Fibroblast of mammary gland (primary cell): ENCODE measurements at regions not wholly inside any gene's neighbourhood (a gene's known extent, or its start where the extent isn't known, plus 50 kb on each side); places are given as distances from the start of the nearest gene placed in this dataset.

Experiments used
- DNase-seq: peaks from one replicate; pipeline ENCODE4 v3.0.0-alpha.2; 2010; ENCODE audit warnings: low read depth
- H3K4me3 ChIP-seq: 2 replicates; pipeline ENCODE4 v1.5.1; 2011; ENCODE audit warnings: low read depth, mild to moderate bottlenecking, low read length, moderate library complexity; ENCODE audit not compliant: control insufficient read depth
- TF ChIP-seq, protein P1 (sequence below): conservative IDR thresholded peaks from 2 replicates; pipeline ENCODE4 v1.5.1; 2011; ENCODE audit warnings: low read depth, low read length, inconsistent platforms; ENCODE audit not compliant: control insufficient read depth, insufficient read depth

DNA sequence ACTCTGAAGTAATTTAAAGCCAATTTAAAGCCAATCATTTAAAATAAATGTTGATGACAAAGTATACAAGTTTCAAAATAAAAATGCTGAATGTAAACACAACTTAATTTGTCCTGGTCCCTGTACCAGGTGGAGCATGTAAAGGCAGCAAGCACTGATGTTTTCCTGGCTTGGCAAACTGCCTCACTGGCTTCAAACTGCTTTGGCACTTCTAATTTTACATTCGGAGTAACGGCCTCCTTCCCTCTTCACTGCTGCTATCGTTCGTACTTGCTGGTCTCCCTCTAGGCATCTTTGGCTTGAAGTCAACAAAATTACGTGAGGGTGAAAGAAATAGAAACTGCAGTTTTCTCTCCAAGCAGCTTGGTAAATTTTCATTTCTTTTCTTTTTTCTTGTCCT lies 287.9 kb downstream of the LTN1 start:
- DNase-seq: no peak
- no peak overlapping the region for H3K4me3 ChIP-seq
- TF ChIP-seq, protein P1, sequence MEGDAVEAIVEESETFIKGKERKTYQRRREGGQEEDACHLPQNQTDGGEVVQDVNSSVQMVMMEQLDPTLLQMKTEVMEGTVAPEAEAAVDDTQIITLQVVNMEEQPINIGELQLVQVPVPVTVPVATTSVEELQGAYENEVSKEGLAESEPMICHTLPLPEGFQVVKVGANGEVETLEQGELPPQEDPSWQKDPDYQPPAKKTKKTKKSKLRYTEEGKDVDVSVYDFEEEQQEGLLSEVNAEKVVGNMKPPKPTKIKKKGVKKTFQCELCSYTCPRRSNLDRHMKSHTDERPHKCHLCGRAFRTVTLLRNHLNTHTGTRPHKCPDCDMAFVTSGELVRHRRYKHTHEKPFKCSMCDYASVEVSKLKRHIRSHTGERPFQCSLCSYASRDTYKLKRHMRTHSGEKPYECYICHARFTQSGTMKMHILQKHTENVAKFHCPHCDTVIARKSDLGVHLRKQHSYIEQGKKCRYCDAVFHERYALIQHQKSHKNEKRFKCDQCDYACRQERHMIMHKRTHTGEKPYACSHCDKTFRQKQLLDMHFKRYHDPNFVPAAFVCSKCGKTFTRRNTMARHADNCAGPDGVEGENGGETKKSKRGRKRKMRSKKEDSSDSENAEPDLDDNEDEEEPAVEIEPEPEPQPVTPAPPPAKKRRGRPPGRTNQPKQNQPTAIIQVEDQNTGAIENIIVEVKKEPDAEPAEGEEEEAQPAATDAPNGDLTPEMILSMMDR: no peak

DNA sequence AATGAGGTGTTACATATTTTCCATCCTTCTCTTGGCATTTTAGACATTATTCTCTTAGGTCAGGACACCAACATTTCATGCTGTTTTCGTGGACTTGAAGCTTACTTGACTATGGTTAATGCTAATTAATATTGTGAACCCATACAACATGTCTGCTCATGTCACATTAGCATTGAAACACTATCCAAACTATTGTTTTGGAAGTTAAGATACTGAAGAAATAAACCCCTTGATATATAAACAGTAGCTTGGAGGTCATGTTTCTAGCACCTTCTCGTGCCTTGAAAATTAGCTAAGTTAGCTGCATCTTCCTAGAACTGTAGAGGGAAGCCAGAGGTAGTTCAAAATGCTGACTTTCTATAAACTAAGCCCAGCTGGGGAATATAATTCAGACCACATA lies 288.8 kb downstream of the LTN1 start:
- DNase-seq: no peak

DNA sequence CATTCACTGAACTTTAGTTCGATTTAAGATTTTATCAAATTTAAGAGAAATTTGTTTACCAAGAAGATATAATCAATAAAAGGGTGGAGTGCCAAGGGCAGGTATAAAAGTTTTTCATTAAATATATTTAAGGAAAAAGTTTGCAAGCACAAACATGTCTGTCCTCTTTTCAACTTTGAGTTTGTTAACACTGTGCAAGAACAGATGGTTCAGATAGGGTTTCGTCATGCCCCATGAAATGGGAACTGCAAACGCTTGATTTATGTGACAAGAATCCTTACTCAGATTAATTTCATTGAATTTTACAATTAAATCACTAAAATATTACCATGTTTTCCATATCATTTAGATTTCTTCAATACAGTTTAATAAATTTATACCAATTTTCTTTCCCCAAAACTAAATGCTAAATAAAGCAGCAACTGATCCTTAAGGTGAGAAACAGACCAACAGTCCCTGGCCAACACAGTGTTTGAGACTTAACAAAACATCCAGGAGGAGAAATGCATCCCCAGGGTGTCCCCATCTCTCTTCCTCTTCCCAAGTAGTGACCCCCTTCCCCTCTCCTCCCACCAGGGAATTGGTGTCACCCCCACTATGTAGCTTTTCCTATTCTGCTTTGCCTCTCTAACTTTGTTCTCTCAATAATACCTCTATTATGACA lies 292.9 kb downstream of the LTN1 start:
- TF ChIP-seq, protein P1: no peak
- DNase-seq: peak; percentile 34
- no peak overlapping the region for H3K4me3 ChIP-seq

More for the DNA sequence above, 288.8 kb downstream of the LTN1 start:
- no peak overlapping the region for H3K4me3 ChIP-seq
- TF ChIP-seq, protein P1: no peak

DNA sequence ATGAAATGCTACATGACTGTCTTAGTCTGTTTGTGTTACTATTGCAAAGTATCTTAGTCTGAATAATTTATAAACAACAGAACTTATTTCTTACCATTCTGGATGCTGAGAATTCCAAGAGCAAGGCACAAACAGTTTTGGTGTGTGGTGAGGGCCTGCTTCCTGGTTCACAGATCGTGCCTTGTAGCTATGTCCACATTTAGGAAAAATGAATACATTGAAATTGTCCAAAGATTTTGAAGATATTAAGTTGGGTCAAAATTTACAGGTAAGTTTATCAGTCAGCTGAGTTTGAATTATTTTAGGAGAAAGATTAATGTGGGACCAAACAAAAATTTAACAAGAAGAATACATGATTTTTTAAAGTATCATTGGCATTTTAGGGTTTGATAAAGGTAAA lies 293.5 kb downstream of the LTN1 start:
- TF ChIP-seq, protein P1: no peak
- H3K4me3 ChIP-seq: no peak overlapping the region
- DNase-seq: no peak

DNA sequence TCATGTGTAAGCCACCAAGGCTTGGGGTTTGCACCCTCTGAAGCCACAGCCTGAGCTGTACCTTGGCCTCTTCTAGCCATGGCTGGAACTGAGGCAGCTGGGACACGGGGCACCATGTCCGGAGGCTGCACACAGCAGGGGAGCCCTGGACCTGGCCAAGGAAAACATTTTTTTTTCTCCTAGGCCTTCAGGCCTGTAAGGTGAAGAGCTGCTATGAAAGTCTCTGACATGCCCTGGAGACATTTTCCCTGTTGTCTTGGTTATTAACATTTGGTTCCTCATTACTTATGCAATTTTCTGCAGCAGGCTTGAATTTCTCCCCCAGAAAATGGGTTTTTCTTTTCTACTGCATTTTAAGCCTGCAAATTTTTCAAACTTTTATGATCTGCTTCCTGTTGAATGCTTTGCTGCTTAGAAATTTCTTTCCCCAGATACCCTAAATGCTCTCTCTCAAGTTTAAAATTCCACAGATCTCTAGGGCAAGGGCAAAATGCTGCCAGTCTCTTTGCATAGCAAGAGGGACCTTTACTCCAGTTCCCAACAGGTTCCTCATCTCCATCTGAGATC lies 295.8 kb downstream of the LTN1 start:
- DNase-seq: no peak
- H3K4me3 ChIP-seq: no peak overlapping the region
- TF ChIP-seq, protein P1: no peak

DNA sequence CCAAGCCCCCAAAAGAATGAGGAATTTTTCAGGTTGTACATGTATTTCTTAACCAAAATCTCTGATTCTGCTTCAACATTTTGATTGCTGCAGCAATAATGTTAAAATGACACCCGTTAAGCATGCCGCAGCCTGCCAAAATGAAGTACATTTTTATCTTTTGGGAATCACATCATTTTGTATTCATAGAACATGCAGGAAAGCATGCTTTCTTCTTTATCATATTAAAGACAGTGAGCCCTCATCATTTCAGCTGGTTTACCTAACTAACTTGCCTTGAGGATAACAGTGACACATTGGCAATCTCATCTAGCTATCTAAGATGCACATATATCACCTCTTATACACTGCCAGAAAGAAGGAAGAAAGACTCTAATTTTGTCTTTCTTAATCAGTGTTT lies 299.2 kb downstream of the LTN1 start:
- H3K4me3 ChIP-seq: no peak overlapping the region
- no peak for DNase-seq
- TF ChIP-seq, protein P1: no peak
